ENCODE measurements at regions not wholly inside any gene's neighbourhood (a gene's known extent, or its start where the extent isn't known, plus 50 kb on each side); places are given as distances from the start of the nearest gene placed in this dataset.
A peak's percentile ranks its signal among the peaks of the same experiment; 100 is the strongest.

DNA sequence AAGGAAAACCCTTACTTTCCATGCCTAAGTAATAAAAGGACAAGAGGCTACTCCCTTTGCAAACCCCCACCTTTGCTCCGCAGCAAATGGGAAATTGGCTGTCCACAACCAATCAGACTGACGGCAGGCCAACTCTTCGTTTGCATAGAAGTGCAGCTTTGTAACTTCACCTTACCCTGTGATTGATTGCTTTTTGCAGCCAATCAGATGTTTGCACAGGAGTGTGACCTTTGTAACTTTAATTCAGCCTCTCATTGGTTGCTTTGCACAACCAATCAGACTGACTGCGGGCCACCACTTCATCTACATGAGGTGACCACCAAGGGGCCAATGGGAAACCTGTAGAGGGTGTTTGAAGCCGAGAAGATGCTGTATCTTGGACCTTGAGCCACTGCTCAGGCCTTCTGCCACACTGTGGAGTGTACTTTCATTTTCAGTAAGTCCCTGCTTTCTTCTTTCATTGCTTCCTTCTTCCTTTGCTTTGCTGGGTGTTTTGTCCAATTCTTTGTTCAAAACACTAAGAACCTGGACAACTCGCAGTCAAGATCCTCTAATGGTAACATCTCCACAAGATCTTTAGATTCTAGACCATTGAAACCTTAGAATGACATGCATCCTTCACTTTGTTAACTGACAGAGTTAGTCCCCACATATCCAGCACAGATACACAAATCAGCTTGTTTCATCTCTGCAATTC, 51.3 kb upstream of the FREM1 start:
- TF ChIP-seq, protein P1, sequence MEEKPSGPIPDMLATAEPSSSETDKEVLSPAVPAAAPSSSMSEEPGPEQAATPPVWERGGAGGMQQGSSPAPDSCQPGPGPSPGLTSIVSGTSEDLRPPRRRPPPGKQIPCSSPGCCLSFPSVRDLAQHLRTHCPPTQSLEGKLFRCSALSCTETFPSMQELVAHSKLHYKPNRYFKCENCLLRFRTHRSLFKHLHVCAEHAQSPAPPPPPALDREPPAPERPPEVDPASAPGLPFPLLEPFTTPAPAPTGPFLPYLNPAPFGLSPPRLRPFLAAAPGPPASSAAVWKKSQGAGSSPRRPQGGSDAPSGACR (CRISPR knock-in tag; IDR thresholded peaks at IDR 0.05): no peak
- TF ChIP-seq SP2 (CRISPR knock-in tag; IDR thresholded peaks at IDR 0.05) (peak; percentile 76), BHLHE40 (IDR thresholded peaks at IDR 0.05; ENCODE audit: low read length) (no peak), EP300 (IDR thresholded peaks at IDR 0.05; ENCODE audit: low read depth in 2 of 2, low read length in 2 of 2) (no peak; a peak in 1 of 4 replicates), EP300 (CRISPR knock-in tag; IDR thresholded peaks at IDR 0.05; ENCODE audit: borderline replicate concordance) (no peak), SIN3B (IDR thresholded peaks at IDR 0.05; ENCODE audit: low read length) (no peak), ZNF367 (CRISPR knock-in tag; IDR thresholded peaks at IDR 0.05; ENCODE audit: borderline replicate concordance) (no peak)
- TF ChIP-seq, protein P2, sequence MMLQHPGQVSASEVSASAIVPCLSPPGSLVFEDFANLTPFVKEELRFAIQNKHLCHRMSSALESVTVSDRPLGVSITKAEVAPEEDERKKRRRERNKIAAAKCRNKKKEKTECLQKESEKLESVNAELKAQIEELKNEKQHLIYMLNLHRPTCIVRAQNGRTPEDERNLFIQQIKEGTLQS (CRISPR knock-in tag; IDR thresholded peaks at IDR 0.05): no peak
- TF ChIP-seq, protein P3, sequence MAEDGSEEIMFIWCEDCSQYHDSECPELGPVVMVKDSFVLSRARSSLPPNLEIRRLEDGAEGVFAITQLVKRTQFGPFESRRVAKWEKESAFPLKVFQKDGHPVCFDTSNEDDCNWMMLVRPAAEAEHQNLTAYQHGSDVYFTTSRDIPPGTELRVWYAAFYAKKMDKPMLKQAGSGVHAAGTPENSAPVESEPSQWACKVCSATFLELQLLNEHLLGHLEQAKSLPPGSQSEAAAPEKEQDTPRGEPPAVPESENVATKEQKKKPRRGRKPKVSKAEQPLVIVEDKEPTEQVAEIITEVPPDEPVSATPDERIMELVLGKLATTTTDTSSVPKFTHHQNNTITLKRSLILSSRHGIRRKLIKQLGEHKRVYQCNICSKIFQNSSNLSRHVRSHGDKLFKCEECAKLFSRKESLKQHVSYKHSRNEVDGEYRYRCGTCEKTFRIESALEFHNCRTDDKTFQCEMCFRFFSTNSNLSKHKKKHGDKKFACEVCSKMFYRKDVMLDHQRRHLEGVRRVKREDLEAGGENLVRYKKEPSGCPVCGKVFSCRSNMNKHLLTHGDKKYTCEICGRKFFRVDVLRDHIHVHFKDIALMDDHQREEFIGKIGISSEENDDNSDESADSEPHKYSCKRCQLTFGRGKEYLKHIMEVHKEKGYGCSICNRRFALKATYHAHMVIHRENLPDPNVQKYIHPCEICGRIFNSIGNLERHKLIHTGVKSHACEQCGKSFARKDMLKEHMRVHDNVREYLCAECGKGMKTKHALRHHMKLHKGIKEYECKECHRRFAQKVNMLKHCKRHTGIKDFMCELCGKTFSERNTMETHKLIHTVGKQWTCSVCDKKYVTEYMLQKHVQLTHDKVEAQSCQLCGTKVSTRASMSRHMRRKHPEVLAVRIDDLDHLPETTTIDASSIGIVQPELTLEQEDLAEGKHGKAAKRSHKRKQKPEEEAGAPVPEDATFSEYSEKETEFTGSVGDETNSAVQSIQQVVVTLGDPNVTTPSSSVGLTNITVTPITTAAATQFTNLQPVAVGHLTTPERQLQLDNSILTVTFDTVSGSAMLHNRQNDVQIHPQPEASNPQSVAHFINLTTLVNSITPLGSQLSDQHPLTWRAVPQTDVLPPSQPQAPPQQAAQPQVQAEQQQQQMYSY (CRISPR knock-in tag; IDR thresholded peaks at IDR 0.05): no peak
- TF ChIP-seq, protein P4, sequence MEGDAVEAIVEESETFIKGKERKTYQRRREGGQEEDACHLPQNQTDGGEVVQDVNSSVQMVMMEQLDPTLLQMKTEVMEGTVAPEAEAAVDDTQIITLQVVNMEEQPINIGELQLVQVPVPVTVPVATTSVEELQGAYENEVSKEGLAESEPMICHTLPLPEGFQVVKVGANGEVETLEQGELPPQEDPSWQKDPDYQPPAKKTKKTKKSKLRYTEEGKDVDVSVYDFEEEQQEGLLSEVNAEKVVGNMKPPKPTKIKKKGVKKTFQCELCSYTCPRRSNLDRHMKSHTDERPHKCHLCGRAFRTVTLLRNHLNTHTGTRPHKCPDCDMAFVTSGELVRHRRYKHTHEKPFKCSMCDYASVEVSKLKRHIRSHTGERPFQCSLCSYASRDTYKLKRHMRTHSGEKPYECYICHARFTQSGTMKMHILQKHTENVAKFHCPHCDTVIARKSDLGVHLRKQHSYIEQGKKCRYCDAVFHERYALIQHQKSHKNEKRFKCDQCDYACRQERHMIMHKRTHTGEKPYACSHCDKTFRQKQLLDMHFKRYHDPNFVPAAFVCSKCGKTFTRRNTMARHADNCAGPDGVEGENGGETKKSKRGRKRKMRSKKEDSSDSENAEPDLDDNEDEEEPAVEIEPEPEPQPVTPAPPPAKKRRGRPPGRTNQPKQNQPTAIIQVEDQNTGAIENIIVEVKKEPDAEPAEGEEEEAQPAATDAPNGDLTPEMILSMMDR (CRISPR knock-in tag; IDR thresholded peaks at IDR 0.05): peak; percentile 50
- TF ChIP-seq, protein P5, sequence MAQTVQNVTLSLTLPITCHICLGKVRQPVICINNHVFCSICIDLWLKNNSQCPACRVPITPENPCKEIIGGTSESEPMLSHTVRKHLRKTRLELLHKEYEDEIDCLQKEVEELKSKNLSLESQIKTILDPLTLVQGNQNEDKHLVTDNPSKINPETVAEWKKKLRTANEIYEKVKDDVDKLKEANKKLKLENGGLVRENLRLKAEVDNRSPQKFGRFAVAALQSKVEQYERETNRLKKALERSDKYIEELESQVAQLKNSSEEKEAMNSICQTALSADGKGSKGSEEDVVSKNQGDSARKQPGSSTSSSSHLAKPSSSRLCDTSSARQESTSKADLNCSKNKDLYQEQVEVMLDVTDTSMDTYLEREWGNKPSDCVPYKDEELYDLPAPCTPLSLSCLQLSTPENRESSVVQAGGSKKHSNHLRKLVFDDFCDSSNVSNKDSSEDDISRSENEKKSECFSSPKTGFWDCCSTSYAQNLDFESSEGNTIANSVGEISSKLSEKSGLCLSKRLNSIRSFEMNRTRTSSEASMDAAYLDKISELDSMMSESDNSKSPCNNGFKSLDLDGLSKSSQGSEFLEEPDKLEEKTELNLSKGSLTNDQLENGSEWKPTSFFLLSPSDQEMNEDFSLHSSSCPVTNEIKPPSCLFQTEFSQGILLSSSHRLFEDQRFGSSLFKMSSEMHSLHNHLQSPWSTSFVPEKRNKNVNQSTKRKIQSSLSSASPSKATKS (CRISPR knock-in tag; IDR thresholded peaks at IDR 0.05): no peak

Data from HepG2 (cell line).